ENCODE measurements at regions not wholly inside any gene's neighbourhood (a gene's known extent, or its start where the extent isn't known, plus 50 kb on each side); places are given as distances from the start of the nearest gene placed in this dataset.

DNA sequence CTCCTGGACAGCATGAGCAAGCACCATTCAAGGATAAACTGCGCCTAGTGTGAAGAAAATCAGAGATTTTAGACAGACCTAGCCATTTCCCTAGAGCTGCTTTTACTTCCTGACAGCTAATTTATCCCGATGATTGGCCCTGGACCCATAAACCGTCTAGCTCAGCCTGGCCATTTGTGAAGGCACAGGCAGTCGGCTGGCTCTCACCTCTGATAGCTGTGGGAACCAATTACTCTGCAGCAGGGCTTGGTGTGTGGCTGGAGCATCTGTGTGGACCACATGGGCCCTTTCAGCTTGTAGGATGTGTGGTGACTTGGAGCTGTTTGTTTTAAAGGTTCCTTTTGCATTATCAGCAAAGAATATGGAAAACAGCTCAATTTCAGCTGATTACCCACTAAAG is 111.1 kb upstream of the NPY start:
- H3K9me3 ChIP-seq: no peaks in the 10 kb centered on the region
- DNase-seq: no peak
- WGBS, 2 donors: 64 to 71% methylated on average over 4 of the region's 4 CpGs
- no peaks in the 10 kb centered on the region for H3K4me1 ChIP-seq
- no peaks in the 10 kb centered on the region for H3K36me3 ChIP-seq
- intact Hi-C loops (cut with DNase I): no loop called here
- H3K27ac ChIP-seq: no peak overlapping the region
- H3K4me3 ChIP-seq: no peak overlapping the region
- TF ChIP-seq EP300 (IDR thresholded peaks at IDR 0.05) (no peak), POLR2AphosphoS5 (IDR thresholded peaks at IDR 0.05) (no peak), POLR2A (IDR thresholded peaks at IDR 0.05) (no peak)
- TF ChIP-seq, protein P1, sequence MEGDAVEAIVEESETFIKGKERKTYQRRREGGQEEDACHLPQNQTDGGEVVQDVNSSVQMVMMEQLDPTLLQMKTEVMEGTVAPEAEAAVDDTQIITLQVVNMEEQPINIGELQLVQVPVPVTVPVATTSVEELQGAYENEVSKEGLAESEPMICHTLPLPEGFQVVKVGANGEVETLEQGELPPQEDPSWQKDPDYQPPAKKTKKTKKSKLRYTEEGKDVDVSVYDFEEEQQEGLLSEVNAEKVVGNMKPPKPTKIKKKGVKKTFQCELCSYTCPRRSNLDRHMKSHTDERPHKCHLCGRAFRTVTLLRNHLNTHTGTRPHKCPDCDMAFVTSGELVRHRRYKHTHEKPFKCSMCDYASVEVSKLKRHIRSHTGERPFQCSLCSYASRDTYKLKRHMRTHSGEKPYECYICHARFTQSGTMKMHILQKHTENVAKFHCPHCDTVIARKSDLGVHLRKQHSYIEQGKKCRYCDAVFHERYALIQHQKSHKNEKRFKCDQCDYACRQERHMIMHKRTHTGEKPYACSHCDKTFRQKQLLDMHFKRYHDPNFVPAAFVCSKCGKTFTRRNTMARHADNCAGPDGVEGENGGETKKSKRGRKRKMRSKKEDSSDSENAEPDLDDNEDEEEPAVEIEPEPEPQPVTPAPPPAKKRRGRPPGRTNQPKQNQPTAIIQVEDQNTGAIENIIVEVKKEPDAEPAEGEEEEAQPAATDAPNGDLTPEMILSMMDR (IDR thresholded peaks at IDR 0.05): no peak
- no peaks in the 10 kb centered on the region for H3K27me3 ChIP-seq

DNA sequence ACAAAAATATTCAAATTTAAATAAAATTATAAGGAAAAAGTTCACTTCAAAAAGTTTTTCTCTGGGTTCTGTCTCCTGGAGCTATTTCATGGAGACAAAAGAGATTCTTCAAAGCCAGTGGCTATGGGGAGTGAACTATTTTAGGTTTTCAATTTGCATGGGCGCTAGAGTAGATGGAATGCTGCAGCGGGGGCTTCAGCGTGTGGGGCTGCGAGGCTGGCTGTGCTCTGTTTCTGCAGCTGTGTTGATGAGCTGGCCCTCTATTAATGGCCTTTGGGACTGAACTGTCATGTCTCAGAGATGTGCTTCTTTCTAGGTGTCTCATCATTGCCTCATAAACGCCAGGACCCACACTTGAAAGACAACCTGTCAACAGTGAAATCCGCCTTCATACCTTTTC is 108.4 kb upstream of the NPY start:
- Histone ChIP-seq H3K4me3 (no peak overlapping the region), H3K4me1 (no peaks in the 10 kb centered on the region), H3K9me3 (no peaks in the 10 kb centered on the region), H3K27ac (no peak overlapping the region), H3K27me3 (no peaks in the 10 kb centered on the region), H3K36me3 (no peaks in the 10 kb centered on the region)
- TF ChIP-seq, protein P1 (IDR thresholded peaks at IDR 0.05): no peak
- TF ChIP-seq POLR2AphosphoS5 (IDR thresholded peaks at IDR 0.05) (no peak), EP300 (IDR thresholded peaks at IDR 0.05) (no peak), POLR2A (IDR thresholded peaks at IDR 0.05) (no peak)
- intact Hi-C loops (cut with DNase I): no loop called here
- no peak for DNase-seq
- WGBS, 2 donors: 83 to 89% methylated on average over 6 of the region's 6 CpGs

DNA sequence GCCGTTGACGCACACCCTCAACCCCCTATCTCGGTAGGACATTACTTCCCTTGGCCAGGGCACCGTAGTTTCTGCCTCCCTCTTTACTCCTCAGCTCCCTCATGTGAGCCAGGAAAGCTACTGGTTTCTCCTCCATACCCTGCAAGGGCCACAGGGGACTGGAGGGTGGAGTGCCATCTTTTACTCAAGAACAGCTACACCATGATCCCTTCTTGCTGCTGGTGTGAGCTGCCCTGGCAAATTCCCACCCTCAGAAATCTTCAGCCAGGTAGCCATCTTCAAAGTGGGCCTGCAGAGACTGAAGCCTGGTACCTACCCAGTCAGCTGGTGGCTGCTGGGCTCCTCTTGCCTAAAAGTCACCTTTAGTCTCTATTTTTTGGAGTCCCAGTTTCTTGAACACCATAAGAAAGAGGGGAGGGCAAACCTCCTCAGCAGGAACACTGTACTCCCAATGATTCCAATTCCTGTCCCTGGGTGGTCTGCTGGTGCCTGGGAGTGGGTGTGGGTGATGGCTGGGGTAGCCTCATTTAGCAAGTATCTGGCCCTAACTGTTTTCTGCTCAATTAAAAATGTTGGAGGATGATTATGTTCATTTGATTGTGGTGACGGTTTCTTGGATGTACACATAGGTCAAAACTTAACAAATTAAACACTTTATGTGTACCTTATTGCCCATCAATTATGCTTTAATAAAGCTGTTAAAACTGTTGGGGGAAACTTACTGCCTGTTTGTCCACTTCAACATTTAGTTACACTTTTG is 105.0 kb upstream of the NPY start:
- intact Hi-C loops (cut with DNase I): no loop called here
- 90 to 91% methylated on average over 5 of the region's 5 CpGs for WGBS, 2 donors
- DNase-seq: no peak

DNA sequence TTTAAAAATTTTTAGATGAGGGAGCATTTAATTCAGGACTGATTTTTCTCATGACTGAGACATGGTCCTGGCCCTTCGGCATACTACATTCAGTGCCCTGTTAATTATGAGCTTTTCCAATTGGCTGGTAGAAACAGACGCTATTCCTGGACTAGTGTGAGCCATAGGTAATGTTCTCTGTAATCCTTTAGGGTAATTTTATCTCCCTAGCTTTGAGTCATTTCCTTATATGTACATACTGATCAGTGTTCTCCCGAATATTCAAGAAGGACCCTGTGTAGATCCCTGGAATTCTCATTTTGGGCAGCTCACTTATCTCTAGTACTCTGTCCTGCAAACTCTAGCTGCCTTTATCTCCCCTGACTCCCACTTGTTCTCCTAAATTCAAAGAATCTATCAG is 92.6 kb upstream of the NPY start:
- DNase-seq: no peak
- Histone ChIP-seq H3K27me3 (no peaks in the 10 kb centered on the region), H3K4me1 (no peaks in the 10 kb centered on the region), H3K27ac (no peak overlapping the region), H3K9me3 (no peaks in the 10 kb centered on the region), H3K36me3 (no peaks in the 10 kb centered on the region), H3K4me3 (no peak overlapping the region)
- WGBS, 2 donors: 90% methylated on average over 3 of the region's 3 CpGs
- intact Hi-C loops (cut with DNase I): no loop called here
- TF ChIP-seq EP300 (IDR thresholded peaks at IDR 0.05) (no peak), POLR2A (IDR thresholded peaks at IDR 0.05) (no peak), POLR2AphosphoS5 (IDR thresholded peaks at IDR 0.05) (no peak)
- TF ChIP-seq, protein P1 (IDR thresholded peaks at IDR 0.05): no peak

More for the DNA sequence above, 105.0 kb upstream of the NPY start:
- H3K36me3 ChIP-seq: no peaks in the 10 kb centered on the region
- TF ChIP-seq POLR2AphosphoS5 (IDR thresholded peaks at IDR 0.05): no peak
- TF ChIP-seq, protein P1 (IDR thresholded peaks at IDR 0.05): no peak
- no peak for TF ChIP-seq POLR2A (IDR thresholded peaks at IDR 0.05)
- TF ChIP-seq EP300 (IDR thresholded peaks at IDR 0.05): no peak
- H3K4me3 ChIP-seq: no peak overlapping the region
- no peaks in the 10 kb centered on the region for H3K27me3 ChIP-seq
- H3K27ac ChIP-seq: no peak overlapping the region
- no peaks in the 10 kb centered on the region for H3K4me1 ChIP-seq
- H3K9me3 ChIP-seq: no peaks in the 10 kb centered on the region

DNA sequence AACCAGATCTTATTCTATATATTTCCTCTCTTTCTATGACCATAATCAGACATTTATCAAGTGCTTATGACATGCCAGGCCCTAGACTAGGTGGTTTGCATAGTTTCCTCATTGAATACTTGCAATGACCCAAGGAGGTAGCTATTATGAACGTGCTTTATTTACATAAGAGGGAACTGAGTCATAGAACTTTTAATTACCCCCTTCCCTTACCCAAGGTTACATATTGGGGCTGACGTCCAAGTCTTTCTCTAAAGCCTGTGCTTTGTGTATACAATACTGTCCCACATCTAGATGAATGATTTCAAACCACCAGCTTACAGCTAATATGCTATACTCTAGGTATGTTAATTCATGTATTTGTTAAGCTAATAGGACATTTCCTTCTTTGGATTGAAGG is 91.9 kb upstream of the NPY start:
- H3K36me3 ChIP-seq: no peaks in the 10 kb centered on the region
- no peaks in the 10 kb centered on the region for H3K27me3 ChIP-seq
- H3K27ac ChIP-seq: no peak overlapping the region
- H3K9me3 ChIP-seq: no peaks in the 10 kb centered on the region
- intact Hi-C loops (cut with DNase I): no loop called here
- WGBS, 2 donors: 31 to 52% methylated on average over 2 of the region's 2 CpGs
- no peak for DNase-seq
- no peaks in the 10 kb centered on the region for H3K4me1 ChIP-seq
- TF ChIP-seq, protein P1 (IDR thresholded peaks at IDR 0.05): no peak
- TF ChIP-seq POLR2AphosphoS5 (IDR thresholded peaks at IDR 0.05) (no peak), EP300 (IDR thresholded peaks at IDR 0.05) (no peak), POLR2A (IDR thresholded peaks at IDR 0.05) (no peak)
- H3K4me3 ChIP-seq: no peak overlapping the region

All from sigmoid colon (tissue), 6 donors.